HepG2 (cell line): ENCODE measurements at regions not wholly inside any gene's neighbourhood (a gene's known extent, or its start where the extent isn't known, plus 50 kb on each side); places are given as distances from the start of the nearest gene placed in this dataset.

ENCODE experiments used
- ATAC-seq: fragments of 200-7000 bp; cut with Tn5 transposase; 3 replicates; pipeline ENCODE4 v1.9.1; 2020; ENCODE audit warnings: mild to moderate bottlenecking, moderate library complexity
- BruUV-seq: library from RNA; stranded (reverse); fragments of 400-500 nt; replicated peaks from 2 replicates; lab custom pipeline; 2021; lab: Mats Ljungman, UMichigan
- CTCF ChIA-PET: fragments of 300-600 bp; formaldehyde crosslinking; extraction: SDS; loops from one replicate; lab custom pipeline; 2021; ENCODE audit warnings: low total read pairs, inconsistent platforms, low intra/inter-chr PET ratio; lab: Yijun Ruan, JAX
- POLR2A ChIA-PET: fragments of 350-600 bp; sonication (Branson Sonifier 250); formaldehyde crosslinking; loops from one replicate; lab custom pipeline; 2020; ENCODE audit warnings: antibody characterized with exemption, inconsistent platforms; lab: Yijun Ruan, JAX
- DNase-seq: peaks from one replicate; pipeline ENCODE4 v3.0.0-alpha.2; 2015; ENCODE audit warnings: low spot score
- FAIRE-seq: peaks from 3 replicates; lab custom pipeline; 2011; peaks lifted over from hg19 to GRCh38; lab: Jason Lieb, UNC
- H2AFZ ChIP-seq: one replicate; pipeline ENCODE4 v1.6.1; 2011; ENCODE audit warnings: low read length, inconsistent platforms
- H3K27ac ChIP-seq: fragments of 300-600 bp; 3 replicates; pipeline ENCODE4 v1.8.0; 2011; ENCODE audit warnings: mixed run types, mild to moderate bottlenecking, mixed read lengths, low read length, inconsistent platforms; ENCODE audit not compliant: insufficient read depth; ENCODE audit errors: extremely low read length
- H3K27me3 ChIP-seq, 2 experiments: fragments of 200-600 bp in 1 of 2; 2 replicates in 1 of 2; 3 replicates in 1 of 2; pipeline versions ENCODE4 v1.6.0 to v1.8.0; 2011; ENCODE audit warnings: low read length in 2 of 2, mild to moderate bottlenecking in 2 of 2, moderate library complexity in 2 of 2, inconsistent platforms in 1 of 2; ENCODE audit not compliant: insufficient read depth in 2 of 2, control insufficient read depth in 1 of 2
- H3K36me3 ChIP-seq, 2 experiments: fragments of 200-600 bp in 1 of 2; replicated peaks in 1 of 2; 2 replicates in 1 of 2; 3 replicates in 1 of 2; pipeline versions ENCODE4 v1.5.1 to v1.8.0; 2011; ENCODE audit warnings: low read length in 2 of 2, inconsistent platforms in 1 of 2; ENCODE audit not compliant: insufficient read depth in 2 of 2, control insufficient read depth in 1 of 2
- H3K4me1 ChIP-seq: 2 replicates; pipeline ENCODE4 v1.5.1; 2012; ENCODE audit warnings: low read length, inconsistent platforms; ENCODE audit not compliant: insufficient read depth
- H3K4me2 ChIP-seq: 2 replicates; pipeline ENCODE4 v1.6.0; 2011; ENCODE audit warnings: low read depth, low read length, inconsistent platforms
- H3K4me3 ChIP-seq, 3 experiments: fragments of 200-600 bp in 1 of 3; sonication (generic), shearing (Covaris generic) in 1 of 3; replicated peaks in 1 of 3; 2 replicates each; pipeline ENCODE4 v1.5.1; 2011 to 2016; ENCODE audit warnings: low read length in 3 of 3, inconsistent platforms in 2 of 3, low read depth in 2 of 3, mild to moderate bottlenecking in 2 of 3, control low read depth in 1 of 3, mixed read lengths in 1 of 3; ENCODE audit not compliant: insufficient read depth in 1 of 3
- H3K79me2 ChIP-seq: one replicate; pipeline ENCODE4 v1.6.1; 2011; ENCODE audit warnings: low read length, inconsistent platforms; ENCODE audit not compliant: insufficient read depth
- H3K9ac ChIP-seq: 2 replicates; pipeline ENCODE4 v1.6.0; 2011; ENCODE audit warnings: mild to moderate bottlenecking, low read depth, low read length, inconsistent platforms; ENCODE audit not compliant: insufficient read depth
- H3K9me3 ChIP-seq: 2 replicates; pipeline ENCODE4 v1.5.1; 2012; ENCODE audit warnings: mild to moderate bottlenecking, low read length
- H4K20me1 ChIP-seq: 2 replicates; pipeline ENCODE4 v1.6.0; 2011; ENCODE audit warnings: inconsistent platforms, mild to moderate bottlenecking, low read length, moderate library complexity; ENCODE audit not compliant: insufficient read depth
- ARID2 ChIP-seq: sonication (generic); formaldehyde crosslinking; IDR thresholded peaks from 2 replicates; pipeline ENCODE4 v1.8.1; 2022; ENCODE audit warnings: mild to moderate bottlenecking, missing genetic modification reagents, borderline replicate concordance
- HOXD1 ChIP-seq: sonication (generic); formaldehyde crosslinking; IDR thresholded peaks from 2 replicates; pipeline ENCODE4 v1.5.0; 2020; ENCODE audit warnings: missing genetic modification reagents
- SMAD3 ChIP-seq: sonication (generic); formaldehyde crosslinking; IDR thresholded peaks from 2 replicates; pipeline ENCODE4 v1.4.0; 2020; ENCODE audit warnings: missing genetic modification reagents
- U2AF2 ChIP-seq: fragments of 200-400 bp; formaldehyde crosslinking; IDR thresholded peaks from 2 replicates; pipeline ENCODE4 v1.6.1; 2017; ENCODE audit warnings: low read depth, mild to moderate bottlenecking, low read length
- ZFP90 ChIP-seq: sonication (generic); formaldehyde crosslinking; IDR thresholded peaks from 2 replicates; pipeline ENCODE4 v1.8.0; 2022; ENCODE audit warnings: missing genetic modification reagents, mild to moderate bottlenecking, inconsistent platforms, borderline replicate concordance
- ZNF205 ChIP-seq: IDR thresholded peaks from 2 replicates; pipeline ENCODE4 v1.6.1; 2018; ENCODE audit warnings: missing biosample characterization, missing genetic modification reagents
- ZNF207 ChIP-seq: fragments of 450-650 bp; IDR thresholded peaks from 2 replicates; pipeline ENCODE4 v1.6.1; 2016; ENCODE audit warnings: antibody characterized with exemption, borderline replicate concordance
- ZSCAN12 ChIP-seq: sonication (generic); formaldehyde crosslinking; IDR thresholded peaks from 2 replicates; pipeline ENCODE4 v1.9.0; 2021; ENCODE audit warnings: mild to moderate bottlenecking, missing genetic modification reagents
- WGBS: methylation state at CpG from one replicate; pipeline ENCODE4 v1.1.6; 2017; ENCODE audit warnings: low lambda C conversion rate; 5-methylcytosine and 5-hydroxymethylcytosine counted together
- in situ Hi-C: cut with HindIII; loops from 2 replicates; pipeline ENCODE4 v1.10.0; 2017; ENCODE audit warnings: low pct_unique_long_range_greater_than_20kb; ENCODE audit not compliant: extremely low pct_ligation_motif_present
- intact Hi-C: fragments of 100-400 bp; cut with micrococcal nuclease; formaldehyde crosslinking; loops from one replicate; pipeline ENCODE4 v1.10.0; 2022; ENCODE audit not compliant: unreplicated experiment
- TF ChIP-seq, protein P1 (sequence below): sonication (generic); formaldehyde crosslinking; IDR thresholded peaks from 2 replicates; pipeline ENCODE4 v1.4.0; 2020; ENCODE audit warnings: missing genetic modification reagents

DNA sequence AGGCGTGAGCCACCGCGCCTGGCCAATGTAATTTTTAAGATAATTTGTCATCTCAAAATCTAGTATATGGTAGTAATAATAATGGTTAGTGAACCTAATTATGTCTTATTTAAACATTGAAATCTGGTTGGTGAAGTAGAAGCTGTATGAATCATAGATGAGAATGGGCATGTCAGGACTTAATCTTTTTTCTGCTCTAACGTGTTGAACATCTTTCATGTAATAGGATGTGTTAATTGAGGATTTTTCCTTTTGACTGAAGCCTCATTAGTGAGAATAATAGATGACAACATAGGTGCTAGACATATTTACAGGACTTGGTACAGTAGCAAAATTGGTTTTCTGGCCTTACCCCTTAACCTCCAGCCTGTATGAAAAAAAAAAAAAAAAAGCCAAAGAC is 835.6 kb downstream of the IGSF11 start:
- Histone ChIP-seq H4K20me1 (no peaks in the 10 kb centered on the region), H3K9ac (no peak overlapping the region), H3K4me1 (no peaks in the 10 kb centered on the region), H3K4me3 (no peak overlapping the region), H3K79me2 (no peaks in the 10 kb centered on the region), H3K27ac (no peak overlapping the region), H3K4me2 (no peak overlapping the region), H2AFZ (no peak overlapping the region), H3K9me3 (peaks cover 67% of the 10 kb centered on the region), H3K27me3 (no peaks in the 10 kb centered on the region), H3K36me3 (no peaks in the 10 kb centered on the region)
- TF ChIP-seq ARID2 (CRISPR knock-in tag) (no peak), U2AF2 (no peak), HOXD1 (no peak), SMAD3 (CRISPR knock-in tag) (no peak), ZSCAN12 (no peak), ZNF207 (no peak), ZNF205 (CRISPR knock-in tag) (no peak), ZFP90 (CRISPR knock-in tag) (no peak)
- TF ChIP-seq, protein P1, sequence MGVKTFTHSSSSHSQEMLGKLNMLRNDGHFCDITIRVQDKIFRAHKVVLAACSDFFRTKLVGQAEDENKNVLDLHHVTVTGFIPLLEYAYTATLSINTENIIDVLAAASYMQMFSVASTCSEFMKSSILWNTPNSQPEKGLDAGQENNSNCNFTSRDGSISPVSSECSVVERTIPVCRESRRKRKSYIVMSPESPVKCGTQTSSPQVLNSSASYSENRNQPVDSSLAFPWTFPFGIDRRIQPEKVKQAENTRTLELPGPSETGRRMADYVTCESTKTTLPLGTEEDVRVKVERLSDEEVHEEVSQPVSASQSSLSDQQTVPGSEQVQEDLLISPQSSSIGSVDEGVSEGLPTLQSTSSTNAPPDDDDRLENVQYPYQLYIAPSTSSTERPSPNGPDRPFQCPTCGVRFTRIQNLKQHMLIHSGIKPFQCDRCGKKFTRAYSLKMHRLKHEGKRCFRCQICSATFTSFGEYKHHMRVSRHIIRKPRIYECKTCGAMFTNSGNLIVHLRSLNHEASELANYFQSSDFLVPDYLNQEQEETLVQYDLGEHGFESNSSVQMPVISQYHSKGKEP (CRISPR knock-in tag) = no peak
- no peak for ATAC-seq
- CTCF ChIA-PET = no interaction called here
- 75% methylated on average over 4 of the region's 4 CpGs for WGBS
- no peak for FAIRE-seq
- in situ Hi-C loops (no loop called here), intact Hi-C loops (no loop called here)
- no peak for DNase-seq
- no TSS peak for BruUV-seq
- POLR2A ChIA-PET = no interaction called here
